Liver (tissue), 8 donors: ENCODE measurements at regions not wholly inside any gene's neighbourhood (a gene's known extent, or its start where the extent isn't known, plus 50 kb on each side); places are given as distances from the start of the nearest gene placed in this dataset.

Experiments
- DNase-seq: peaks from one replicate; pipeline ENCODE4 v3.0.0-alpha.2; 2017; ENCODE audit warnings: low spot score
- H3K27ac ChIP-seq, 2 donors: one replicate each; pipeline ENCODE4 v1.7.0; 2013; ENCODE audit warnings: inconsistent platforms in 2 of 2, low read length in 2 of 2, control low read depth in 1 of 2, low read depth in 1 of 2, mild to moderate bottlenecking in 1 of 2
- H3K27me3 ChIP-seq, 4 donors: one replicate each; pipeline versions ENCODE4 v1.6.1 to v1.7.0; 2013; ENCODE audit warnings: low read length in 3 of 4, inconsistent platforms in 1 of 4, mild to moderate bottlenecking in 1 of 4, moderate library complexity in 1 of 4; ENCODE audit not compliant: control insufficient read depth in 4 of 4, insufficient read depth in 4 of 4
- H3K36me3 ChIP-seq, 4 donors: one replicate each; pipeline versions ENCODE4 v1.6.1 to v1.7.0; 2013; ENCODE audit warnings: low read length in 3 of 4, mild to moderate bottlenecking in 3 of 4, low read depth in 1 of 4, moderate library complexity in 1 of 4; ENCODE audit not compliant: control insufficient read depth in 4 of 4, insufficient read depth in 3 of 4
- H3K4me1 ChIP-seq, 4 donors: one replicate each; pipeline versions ENCODE4 v1.6.1 to v1.7.0; 2013; ENCODE audit warnings: low read length in 3 of 4, mild to moderate bottlenecking in 3 of 4, moderate library complexity in 1 of 4; ENCODE audit not compliant: control insufficient read depth in 4 of 4, insufficient read depth in 4 of 4
- H3K4me3 ChIP-seq, 3 donors: one replicate each; pipeline versions ENCODE4 v1.6.1 to v1.7.0; 2013; ENCODE audit warnings: low read length in 3 of 3, control low read depth in 1 of 3, low read depth in 1 of 3, mild to moderate bottlenecking in 1 of 3
- H3K9ac ChIP-seq, 2 donors: one replicate each; pipeline ENCODE4 v1.7.0; 2013; ENCODE audit warnings: low read length in 2 of 2, mild to moderate bottlenecking in 2 of 2, moderate library complexity in 2 of 2, control low read depth in 1 of 2, low read depth in 1 of 2
- H3K9me3 ChIP-seq, 4 donors: one replicate each; pipeline versions ENCODE4 v1.6.1 to v1.7.0; 2013; ENCODE audit warnings: low read length in 3 of 4; ENCODE audit not compliant: control insufficient read depth in 4 of 4
- ATF3 ChIP-seq: IDR thresholded peaks from 2 replicates; pipeline ENCODE4 v1.6.1; 2016; ENCODE audit warnings: antibody characterized with exemption
- CTCF ChIP-seq: fragments of 150-350 bp; IDR thresholded peaks from 2 replicates; pipeline ENCODE4 v1.5.1; 2017; ENCODE audit warnings: improper control_type of control experiment, low read depth, low read length; ENCODE audit not compliant: missing input control
- EGR1 ChIP-seq, 2 donors: IDR thresholded peaks; 2 replicates each; pipeline ENCODE4 v1.6.1; 2016 to 2018; ENCODE audit warnings: antibody characterized with exemption in 2 of 2, low read depth in 2 of 2
- FOXA2 ChIP-seq: IDR thresholded peaks from 2 replicates; pipeline ENCODE4 v1.6.1; 2016; ENCODE audit warnings: antibody characterized with exemption
- GABPA ChIP-seq, 2 donors: IDR thresholded peaks in 1 of 2; conservative IDR thresholded peaks in 1 of 2; 2 replicates each; pipeline ENCODE4 v1.6.1; 2016; ENCODE audit warnings: antibody characterized with exemption in 2 of 2, mild to moderate bottlenecking in 1 of 2, moderate library complexity in 1 of 2
- HNF4A ChIP-seq, 2 donors: conservative IDR thresholded peaks; 2 replicates each; pipeline ENCODE4 v1.6.1; 2016; ENCODE audit warnings: antibody characterized with exemption in 2 of 2, mild to moderate bottlenecking in 2 of 2
- HNF4G ChIP-seq: IDR thresholded peaks from 2 replicates; pipeline ENCODE4 v1.6.1; 2016; ENCODE audit warnings: antibody characterized with exemption
- MAX ChIP-seq: IDR thresholded peaks from 2 replicates; pipeline ENCODE4 v1.6.1; 2016; ENCODE audit warnings: antibody characterized with exemption
- RXRA ChIP-seq, 2 donors: IDR thresholded peaks; 2 replicates each; pipeline ENCODE4 v1.6.1; 2017 to 2018; ENCODE audit warnings: antibody characterized with exemption in 2 of 2, mild to moderate bottlenecking in 1 of 2
- SP1 ChIP-seq: IDR thresholded peaks from 2 replicates; pipeline ENCODE4 v1.6.1; 2018; ENCODE audit warnings: antibody characterized with exemption, mild to moderate bottlenecking
- YY1 ChIP-seq: IDR thresholded peaks from 2 replicates; pipeline ENCODE4 v1.6.1; 2016; ENCODE audit warnings: antibody characterized with exemption, mild to moderate bottlenecking
- ZBTB33 ChIP-seq: IDR thresholded peaks from 2 replicates; pipeline ENCODE4 v1.6.1; 2016; ENCODE audit warnings: antibody characterized with exemption
- WGBS: extraction: QIAGEN DNeasy Blood & Tissue Kit; methylation state at CpG from one replicate; pipeline ENCODE4 v1.1.7; 2013; 5-methylcytosine and 5-hydroxymethylcytosine counted together
- TF ChIP-seq, protein P1 (sequence below): IDR thresholded peaks from 2 replicates; pipeline ENCODE4 v1.6.1; 2016; ENCODE audit warnings: antibody characterized with exemption, mild to moderate bottlenecking
- donor health status: healthy.
- donor health status: healthy.
- donor health status: healthy.
- donor health status: healthy.
- donor health status: healthy.

DNA sequence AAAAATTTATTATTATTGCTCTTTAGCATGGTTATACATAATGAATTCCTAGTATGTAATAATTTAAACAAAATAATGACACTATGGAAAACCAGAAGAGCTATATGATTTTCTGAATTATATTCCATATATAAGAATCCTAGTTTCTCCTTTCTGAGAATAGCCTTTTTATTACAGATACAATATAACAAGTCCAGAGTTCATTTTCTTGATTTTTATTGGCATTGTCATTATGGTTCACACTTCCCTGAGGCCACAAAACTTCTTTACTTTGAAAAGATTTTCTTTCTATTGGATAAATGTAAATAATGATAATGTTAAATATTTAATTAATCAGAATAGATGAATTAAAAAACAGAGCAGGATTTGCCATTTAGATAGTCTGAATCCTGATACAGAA is 362.3 kb upstream of the BCHE start (continued):
- TF ChIP-seq, protein P1, sequence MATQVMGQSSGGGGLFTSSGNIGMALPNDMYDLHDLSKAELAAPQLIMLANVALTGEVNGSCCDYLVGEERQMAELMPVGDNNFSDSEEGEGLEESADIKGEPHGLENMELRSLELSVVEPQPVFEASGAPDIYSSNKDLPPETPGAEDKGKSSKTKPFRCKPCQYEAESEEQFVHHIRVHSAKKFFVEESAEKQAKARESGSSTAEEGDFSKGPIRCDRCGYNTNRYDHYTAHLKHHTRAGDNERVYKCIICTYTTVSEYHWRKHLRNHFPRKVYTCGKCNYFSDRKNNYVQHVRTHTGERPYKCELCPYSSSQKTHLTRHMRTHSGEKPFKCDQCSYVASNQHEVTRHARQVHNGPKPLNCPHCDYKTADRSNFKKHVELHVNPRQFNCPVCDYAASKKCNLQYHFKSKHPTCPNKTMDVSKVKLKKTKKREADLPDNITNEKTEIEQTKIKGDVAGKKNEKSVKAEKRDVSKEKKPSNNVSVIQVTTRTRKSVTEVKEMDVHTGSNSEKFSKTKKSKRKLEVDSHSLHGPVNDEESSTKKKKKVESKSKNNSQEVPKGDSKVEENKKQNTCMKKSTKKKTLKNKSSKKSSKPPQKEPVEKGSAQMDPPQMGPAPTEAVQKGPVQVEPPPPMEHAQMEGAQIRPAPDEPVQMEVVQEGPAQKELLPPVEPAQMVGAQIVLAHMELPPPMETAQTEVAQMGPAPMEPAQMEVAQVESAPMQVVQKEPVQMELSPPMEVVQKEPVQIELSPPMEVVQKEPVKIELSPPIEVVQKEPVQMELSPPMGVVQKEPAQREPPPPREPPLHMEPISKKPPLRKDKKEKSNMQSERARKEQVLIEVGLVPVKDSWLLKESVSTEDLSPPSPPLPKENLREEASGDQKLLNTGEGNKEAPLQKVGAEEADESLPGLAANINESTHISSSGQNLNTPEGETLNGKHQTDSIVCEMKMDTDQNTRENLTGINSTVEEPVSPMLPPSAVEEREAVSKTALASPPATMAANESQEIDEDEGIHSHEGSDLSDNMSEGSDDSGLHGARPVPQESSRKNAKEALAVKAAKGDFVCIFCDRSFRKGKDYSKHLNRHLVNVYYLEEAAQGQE: no peak
- TF ChIP-seq ATF3: no peak

DNA sequence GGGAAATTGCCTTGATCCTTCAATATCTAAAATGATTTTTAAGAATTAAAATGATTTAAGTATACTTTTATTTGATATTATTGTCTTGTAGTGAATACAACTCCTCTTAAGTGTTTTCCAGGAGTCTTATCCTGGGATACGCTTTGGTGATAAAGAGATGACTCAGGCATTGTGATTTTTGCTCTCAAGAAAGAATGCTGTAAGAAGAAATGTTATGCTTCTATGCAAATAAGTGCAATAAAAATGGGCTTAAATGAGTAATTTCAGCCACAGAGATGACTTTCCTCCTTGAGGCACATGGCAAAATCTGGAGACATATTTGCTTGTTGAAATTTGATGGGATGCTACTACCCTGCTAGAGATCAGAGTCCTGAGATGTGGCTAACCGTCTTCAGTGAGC is 358.6 kb upstream of the BCHE start:
- no peak overlapping the region for H3K9ac ChIP-seq
- no peak for DNase-seq
- TF ChIP-seq, protein P1: no peak
- TF ChIP-seq YY1: no peak
- TF ChIP-seq RXRA (IDR thresholded peaks at IDR 0.05): no peak
- no peak for TF ChIP-seq HNF4A (conservative IDR thresholded peaks at IDR 0.05)
- no peak for TF ChIP-seq EGR1 (IDR thresholded peaks at IDR 0.05; ENCODE audit: low read depth in 2 of 2)
- TF ChIP-seq SP1: no peak
- TF ChIP-seq ZBTB33: no peak
- TF ChIP-seq HNF4G: no peak
- TF ChIP-seq CTCF: no peak
- TF ChIP-seq FOXA2: no peak
- no peak for TF ChIP-seq GABPA (IDR thresholded peaks at IDR 0.05 in 1 of 2, conservative IDR thresholded peaks at IDR 0.05 in 1 of 2)
- TF ChIP-seq ATF3: no peak
- no peak for TF ChIP-seq MAX
- no peak overlapping the region for H3K4me3 ChIP-seq
- no peaks in the 10 kb centered on the region for H3K27me3 ChIP-seq
- no peaks in the 10 kb centered on the region for H3K4me1 ChIP-seq
- H3K27ac ChIP-seq: no peak overlapping the region
- H3K9me3 ChIP-seq: no peaks in the 10 kb centered on the region
- 76% methylated on average over 2 of the region's 2 CpGs for WGBS
- no peaks in the 10 kb centered on the region for H3K36me3 ChIP-seq
